ENCODE measurements at regions not wholly inside any gene's neighbourhood (a gene's known extent, or its start where the extent isn't known, plus 50 kb on each side); places are given as distances from the start of the nearest gene placed in this dataset.

DNA sequence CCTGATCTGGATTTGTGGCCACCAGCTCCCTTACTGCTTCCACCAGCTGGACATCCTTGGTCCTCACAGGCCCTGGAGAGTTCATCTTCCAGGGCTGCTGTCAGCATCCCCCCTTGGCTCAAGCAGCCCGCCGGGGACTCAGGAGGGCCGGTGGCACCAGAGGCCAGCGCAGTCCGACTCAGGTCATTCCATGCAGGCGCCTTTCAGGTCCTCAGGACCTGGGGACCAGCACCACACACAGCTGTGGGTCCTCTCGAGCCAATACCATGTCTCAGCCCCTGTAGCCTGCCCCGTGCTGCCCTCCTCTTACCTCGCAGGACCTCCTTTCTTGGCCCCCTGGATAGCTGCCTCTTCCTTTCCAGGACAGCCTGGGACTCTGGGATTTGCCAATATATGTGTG lies 145.5 kb downstream of the BMS1 start:
- no peak overlapping the region for H3K27ac ChIP-seq
- TF ChIP-seq, protein P1, sequence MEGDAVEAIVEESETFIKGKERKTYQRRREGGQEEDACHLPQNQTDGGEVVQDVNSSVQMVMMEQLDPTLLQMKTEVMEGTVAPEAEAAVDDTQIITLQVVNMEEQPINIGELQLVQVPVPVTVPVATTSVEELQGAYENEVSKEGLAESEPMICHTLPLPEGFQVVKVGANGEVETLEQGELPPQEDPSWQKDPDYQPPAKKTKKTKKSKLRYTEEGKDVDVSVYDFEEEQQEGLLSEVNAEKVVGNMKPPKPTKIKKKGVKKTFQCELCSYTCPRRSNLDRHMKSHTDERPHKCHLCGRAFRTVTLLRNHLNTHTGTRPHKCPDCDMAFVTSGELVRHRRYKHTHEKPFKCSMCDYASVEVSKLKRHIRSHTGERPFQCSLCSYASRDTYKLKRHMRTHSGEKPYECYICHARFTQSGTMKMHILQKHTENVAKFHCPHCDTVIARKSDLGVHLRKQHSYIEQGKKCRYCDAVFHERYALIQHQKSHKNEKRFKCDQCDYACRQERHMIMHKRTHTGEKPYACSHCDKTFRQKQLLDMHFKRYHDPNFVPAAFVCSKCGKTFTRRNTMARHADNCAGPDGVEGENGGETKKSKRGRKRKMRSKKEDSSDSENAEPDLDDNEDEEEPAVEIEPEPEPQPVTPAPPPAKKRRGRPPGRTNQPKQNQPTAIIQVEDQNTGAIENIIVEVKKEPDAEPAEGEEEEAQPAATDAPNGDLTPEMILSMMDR (conservative IDR thresholded peaks at IDR 0.05), result no peak

- H3K27ac ChIP-seq, result no peak overlapping the region
- TF ChIP-seq, protein P1 (conservative IDR thresholded peaks at IDR 0.05), result no peak
These were observed 146.6 kb downstream of the BMS1 start for GRCh38 chr10:42929236-42929635.

DNA sequence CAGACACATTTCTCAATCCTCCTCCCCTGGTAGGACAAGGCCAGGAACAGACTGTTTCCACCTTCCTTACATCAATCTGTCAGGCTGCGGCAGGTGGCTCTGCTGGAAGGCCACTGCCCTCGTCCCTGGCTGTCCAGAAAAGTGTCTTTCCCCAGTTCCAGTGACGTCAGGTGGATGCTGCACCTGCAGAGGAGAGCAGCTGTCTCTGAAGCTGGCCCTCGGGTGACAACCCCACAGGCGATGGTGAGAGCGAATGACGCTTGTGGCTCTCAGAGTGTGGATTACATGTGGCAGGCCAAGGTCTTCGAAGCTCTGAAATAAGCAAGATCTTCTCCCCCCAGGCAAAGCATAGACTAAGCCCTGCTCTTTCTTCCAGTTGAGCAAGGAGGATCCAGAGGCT lies 146.9 kb upstream of the RET start:
- TF ChIP-seq, protein P1 (conservative IDR thresholded peaks at IDR 0.05), result no peak
- H3K27ac ChIP-seq, result no peak overlapping the region

DNA sequence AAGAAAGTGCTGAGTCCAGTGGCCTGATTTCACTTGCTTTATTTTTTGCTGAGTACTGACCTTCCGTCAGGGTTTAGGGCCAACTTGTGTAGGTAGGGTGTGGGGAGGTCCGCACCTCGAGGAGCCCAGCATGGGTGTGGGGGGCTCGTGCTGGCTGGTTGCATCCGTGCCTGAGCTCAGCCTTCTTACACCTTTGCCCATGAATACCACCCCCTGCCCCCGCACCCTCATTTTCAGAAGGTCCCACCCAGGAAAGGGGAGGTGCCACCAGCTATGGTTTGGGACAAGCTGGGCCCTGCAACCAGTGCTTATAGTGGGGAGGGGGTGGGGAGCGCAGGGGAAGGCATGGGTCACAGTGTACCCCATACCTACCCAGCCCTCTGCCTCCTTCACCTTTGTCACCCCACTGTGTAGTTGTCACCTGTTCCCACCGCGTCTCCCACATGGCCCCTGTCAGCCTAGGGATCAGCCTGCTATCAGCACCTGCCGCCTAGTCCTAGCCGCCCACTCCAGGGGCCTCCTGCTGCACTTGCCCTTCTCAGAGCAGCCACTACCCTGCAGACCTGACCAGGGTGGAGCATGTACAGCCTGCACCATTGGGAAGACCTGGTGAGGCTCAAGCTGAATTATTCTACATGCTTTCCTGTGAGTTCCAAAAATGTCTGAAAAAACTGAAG lies 146.2 kb upstream of the RET start:
- TF ChIP-seq, protein P1 (conservative IDR thresholded peaks at IDR 0.05), result no peak

DNA sequence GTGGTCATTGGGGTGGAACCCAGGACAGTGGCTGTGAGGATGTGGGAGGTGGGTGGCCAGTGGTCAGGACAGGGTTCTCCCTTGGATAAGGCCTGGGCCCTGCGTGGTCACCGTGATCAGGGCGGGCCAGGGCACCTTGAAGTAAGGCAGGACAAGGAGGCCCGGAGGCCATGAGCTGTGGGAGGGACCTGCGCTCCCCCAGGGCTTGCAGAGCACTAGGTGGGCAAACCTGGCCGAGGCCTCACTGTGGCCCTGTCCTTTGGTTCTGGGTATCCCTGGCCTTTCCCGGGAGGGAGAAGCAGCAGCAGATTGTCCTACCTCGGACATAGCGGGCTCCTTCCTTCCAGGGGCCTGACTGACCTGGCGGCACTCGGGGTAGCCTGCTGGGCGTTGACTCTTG lies 144.8 kb upstream of the RET start:
- H3K27ac ChIP-seq, result no peak overlapping the region
- TF ChIP-seq, protein P1 (conservative IDR thresholded peaks at IDR 0.05), result no peak

More for the DNA sequence above, 146.2 kb upstream of the RET start:
- no peak overlapping the region for H3K27ac ChIP-seq

DNA sequence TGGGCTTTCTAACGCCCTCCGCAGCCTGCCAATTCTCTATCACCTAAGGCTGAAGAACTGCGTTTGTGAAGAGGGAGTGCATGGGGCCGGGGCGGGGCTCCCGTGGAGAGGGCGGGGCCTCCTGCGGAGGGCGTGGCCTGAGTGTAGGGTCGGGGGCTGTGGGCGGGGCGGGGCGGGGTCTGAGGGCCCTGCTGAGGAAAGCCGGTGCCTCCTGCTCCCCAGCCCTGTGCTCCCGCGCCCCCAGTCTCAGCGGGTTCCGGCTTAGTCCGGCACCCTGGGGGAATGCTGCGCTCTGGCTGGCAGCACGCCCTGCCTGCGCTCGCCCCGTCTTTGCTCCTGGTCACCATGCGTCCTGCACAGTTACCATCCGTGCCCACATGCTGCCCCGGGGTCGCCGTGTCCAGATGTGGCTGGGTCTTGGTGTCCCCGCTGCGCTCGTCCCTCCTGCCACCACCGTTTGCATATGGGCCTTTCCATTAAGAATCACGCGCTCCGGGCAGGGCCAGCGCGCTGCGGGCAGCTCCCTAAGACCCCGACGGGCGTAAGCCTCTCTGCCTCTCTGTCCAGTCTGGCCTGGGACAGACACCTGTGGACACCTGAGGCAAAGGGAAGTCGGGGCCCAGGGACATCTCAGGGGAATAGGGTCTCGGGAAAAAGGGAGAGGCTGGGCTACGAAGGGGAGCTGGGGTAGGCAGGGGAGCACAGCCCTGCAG lies 144.0 kb upstream of the RET start:
- TF ChIP-seq, protein P1 (conservative IDR thresholded peaks at IDR 0.05), result no peak

GRCh38 chr10:42933448-42934340 lies 143.2 kb upstream of the RET start:
- no peak overlapping the region for H3K27ac ChIP-seq
- TF ChIP-seq, protein P1 (conservative IDR thresholded peaks at IDR 0.05), result no peak

More for the DNA sequence above, 144.0 kb upstream of the RET start:
- no peak overlapping the region for H3K27ac ChIP-seq
